K562 (cell line): ENCODE measurements at regions not wholly inside any gene's neighbourhood (a gene's known extent, or its start where the extent isn't known, plus 50 kb on each side); places are given as distances from the start of the nearest gene placed in this dataset.

Source experiments
- ATF7 ChIP-seq: fragments of 450-650 bp; IDR thresholded peaks from 2 replicates; pipeline ENCODE4 v1.7.1; 2014; ENCODE audit warnings: mild to moderate bottlenecking, moderate library complexity
- CHAMP1 ChIP-seq: fragments of 450-650 bp; IDR thresholded peaks from 2 replicates; pipeline ENCODE4 v1.6.1; 2016; ENCODE audit warnings: mild to moderate bottlenecking
- HDAC2 ChIP-seq: fragments of 450-650 bp; IDR thresholded peaks from 2 replicates; pipeline ENCODE4 v1.6.1; 2016; ENCODE audit warnings: mild to moderate bottlenecking
- LARP7 ChIP-seq: fragments of 450-650 bp; IDR thresholded peaks from 2 replicates; pipeline ENCODE4 v1.6.1; 2016
- NFYB ChIP-seq: IDR thresholded peaks from 2 replicates; pipeline ENCODE4 v1.6.1; 2011; ENCODE audit warnings: mild to moderate bottlenecking, moderate library complexity; ENCODE audit not compliant: insufficient read length; ENCODE audit errors: extremely low read depth
- POLR2A ChIP-seq: fragments of 450-650 bp; conservative IDR thresholded peaks from 2 replicates; pipeline ENCODE4 v1.6.1; 2016
- RFX1 ChIP-seq: fragments of 450-650 bp; IDR thresholded peaks from 2 replicates; pipeline ENCODE4 v1.6.1; 2016; ENCODE audit warnings: mild to moderate bottlenecking, moderate library complexity
- ZBTB9 ChIP-seq: fragments of 450-650 bp; formaldehyde crosslinking; IDR thresholded peaks from 2 replicates; pipeline ENCODE4 v1.4.0; 2020; ENCODE audit warnings: mild to moderate bottlenecking, moderate library complexity
- ZKSCAN1 ChIP-seq: fragments of 150-350 bp; IDR thresholded peaks from 2 replicates; pipeline ENCODE4 v1.6.1; 2016; ENCODE audit warnings: low read depth, low read length
- ZNF311 ChIP-seq: fragments of 250-450 bp; sonication (Bioruptor Pico); IDR thresholded peaks from 2 replicates; pipeline ENCODE4 v1.4.0; 2020; ENCODE audit warnings: mild to moderate bottlenecking, moderate library complexity

- no peak for TF ChIP-seq ATF7
- no peak for TF ChIP-seq ZNF311 (CRISPR knock-in tag)
- TF ChIP-seq LARP7: no peak
- TF ChIP-seq NFYB: no peak
- no peak for TF ChIP-seq RFX1
- no peak for TF ChIP-seq ZKSCAN1
- TF ChIP-seq CHAMP1: no peak
- no peak for TF ChIP-seq HDAC2
- no peak for TF ChIP-seq ZBTB9 (CRISPR knock-in tag)
- TF ChIP-seq POLR2A: no peak
Measured at GRCh38 chr5:98657559-98657958, 115.9 kb upstream of the RGMB start.
